Colonic mucosa (tissue), 4 donors: ENCODE measurements at regions not wholly inside any gene's neighbourhood (a gene's known extent, or its start where the extent isn't known, plus 50 kb on each side); places are given as distances from the start of the nearest gene placed in this dataset.

ENCODE experiments used
- DNase-seq: peaks from one replicate; pipeline ENCODE4 v3.0.0-alpha.2; 2020
- H3K27ac ChIP-seq: fragments of 200-600 bp; one replicate; pipeline ENCODE4 v1.8.0; 2021
- H3K27me3 ChIP-seq: fragments of 200-600 bp; one replicate; pipeline ENCODE4 v1.8.0; 2021
- H3K36me3 ChIP-seq: fragments of 200-600 bp; one replicate; pipeline ENCODE4 v1.8.0; 2021
- H3K4me1 ChIP-seq: fragments of 200-600 bp; one replicate; pipeline ENCODE4 v1.8.0; 2021; ENCODE audit warnings: mild to moderate bottlenecking
- H3K4me3 ChIP-seq: fragments of 200-600 bp; one replicate; pipeline ENCODE4 v1.8.0; 2021
- H3K9ac ChIP-seq, 2 donors: one replicate each; pipeline ENCODE4 v1.7.0; 2013; ENCODE audit warnings: control low read depth in 2 of 2, low read depth in 2 of 2, low read length in 2 of 2
- H3K9me3 ChIP-seq: fragments of 200-600 bp; one replicate; pipeline ENCODE4 v1.8.0; 2021
- CTCF ChIP-seq: fragments of 200-600 bp; IDR thresholded peaks from one replicate; pipeline ENCODE4 v1.8.0; 2022; ENCODE audit warnings: antibody characterized with exemption, mild to moderate bottlenecking
- intact Hi-C: fragments of 100-400 bp; cut with DNase I; formaldehyde crosslinking; loops from one replicate; pipeline ENCODE4 v1.14.1; 2022
- donor health status: healthy.
- donor health status: DM: no; HTN: no; CAD: no.
- donor health status: DM: no; HTN: no; CAD: no.

- intact Hi-C loops, result no loop called here
- no peak for DNase-seq
- no peak overlapping the region for H3K9ac ChIP-seq
- H3K4me1 ChIP-seq, result no peaks in the 10 kb centered on the region
- no peaks in the 10 kb centered on the region for H3K9me3 ChIP-seq
- no peak overlapping the region for H3K27ac ChIP-seq
- H3K36me3 ChIP-seq, result no peaks in the 10 kb centered on the region
- no peak for TF ChIP-seq CTCF
- no peak overlapping the region for H3K4me3 ChIP-seq
- no peaks in the 10 kb centered on the region for H3K27me3 ChIP-seq
These were observed 390.4 kb upstream of the ADGRL4 start for GRCh38 chr1:79396901-79397300.

- DNase-seq, result no peak
- Histone ChIP-seq H3K27me3 (no peaks in the 10 kb centered on the region), H3K4me3 (no peak overlapping the region), H3K27ac (no peak overlapping the region), H3K4me1 (no peaks in the 10 kb centered on the region), H3K9ac (no peak overlapping the region), H3K36me3 (no peaks in the 10 kb centered on the region), H3K9me3 (no peaks in the 10 kb centered on the region)
- intact Hi-C loops, result no loop called here
- TF ChIP-seq CTCF, result no peak
These were observed 382.3 kb upstream of the ADGRL4 start for GRCh38 chr1:79388694-79389361.

- Histone ChIP-seq H3K9ac (no peak overlapping the region), H3K27ac (no peak overlapping the region), H3K4me1 (no peaks in the 10 kb centered on the region), H3K4me3 (no peak overlapping the region), H3K9me3 (no peaks in the 10 kb centered on the region), H3K36me3 (no peaks in the 10 kb centered on the region), H3K27me3 (no peaks in the 10 kb centered on the region)
- no peak for DNase-seq
- no peak for TF ChIP-seq CTCF
- intact Hi-C loops, result no loop called here
These were observed 380.2 kb upstream of the ADGRL4 start for GRCh38 chr1:79386730-79387129.

- Histone ChIP-seq H3K9me3 (no peaks in the 10 kb centered on the region), H3K27ac (no peak overlapping the region), H3K4me3 (no peak overlapping the region), H3K9ac (no peak overlapping the region), H3K27me3 (no peaks in the 10 kb centered on the region), H3K4me1 (no peaks in the 10 kb centered on the region), H3K36me3 (no peaks in the 10 kb centered on the region)
- DNase-seq, result no peak
- intact Hi-C loops, result no loop called here
- no peak for TF ChIP-seq CTCF
These were observed 373.5 kb upstream of the ADGRL4 start for GRCh38 chr1:79380078-79380477.

GRCh38 chr1:79376106-79376505 is 369.6 kb upstream of the ADGRL4 start:
- intact Hi-C loops, result no loop called here
- no peaks in the 10 kb centered on the region for H3K4me1 ChIP-seq
- no peaks in the 10 kb centered on the region for H3K9me3 ChIP-seq
- H3K4me3 ChIP-seq, result no peak overlapping the region
- no peak overlapping the region for H3K9ac ChIP-seq
- H3K36me3 ChIP-seq, result no peaks in the 10 kb centered on the region
- H3K27me3 ChIP-seq, result no peaks in the 10 kb centered on the region
- no peak for DNase-seq
- no peak for TF ChIP-seq CTCF
- no peak overlapping the region for H3K27ac ChIP-seq
